ENCODE measurements at regions not wholly inside any gene's neighbourhood (a gene's known extent, or its start where the extent isn't known, plus 50 kb on each side); places are given as distances from the start of the nearest gene placed in this dataset.
"Not testable (repeated sequence)": the region's sequence is repeated elsewhere in the genome, so short reads cannot be mapped to it uniquely, and the experiment has no call there.

DNA sequence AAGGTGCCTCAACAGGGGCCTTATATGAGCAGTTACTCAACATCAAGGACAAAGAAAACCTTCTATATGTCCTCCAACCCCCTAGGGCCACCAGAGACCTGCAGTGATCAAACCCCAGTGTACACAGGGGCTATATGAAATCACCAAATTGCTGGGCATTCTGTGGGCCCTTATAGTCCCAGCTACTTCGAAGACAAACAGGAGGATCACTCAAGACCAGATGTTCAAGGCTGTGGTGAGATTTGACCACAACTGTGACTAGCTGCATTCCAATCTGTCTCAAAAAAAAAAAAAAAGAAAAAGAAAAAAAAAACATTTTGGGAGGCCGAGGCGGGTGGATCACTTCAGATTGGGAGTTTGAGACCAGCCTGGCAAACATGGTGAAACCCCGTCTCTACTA is 51.0 kb upstream of the PRB2 start:
- DNase-seq: no peak

DNA sequence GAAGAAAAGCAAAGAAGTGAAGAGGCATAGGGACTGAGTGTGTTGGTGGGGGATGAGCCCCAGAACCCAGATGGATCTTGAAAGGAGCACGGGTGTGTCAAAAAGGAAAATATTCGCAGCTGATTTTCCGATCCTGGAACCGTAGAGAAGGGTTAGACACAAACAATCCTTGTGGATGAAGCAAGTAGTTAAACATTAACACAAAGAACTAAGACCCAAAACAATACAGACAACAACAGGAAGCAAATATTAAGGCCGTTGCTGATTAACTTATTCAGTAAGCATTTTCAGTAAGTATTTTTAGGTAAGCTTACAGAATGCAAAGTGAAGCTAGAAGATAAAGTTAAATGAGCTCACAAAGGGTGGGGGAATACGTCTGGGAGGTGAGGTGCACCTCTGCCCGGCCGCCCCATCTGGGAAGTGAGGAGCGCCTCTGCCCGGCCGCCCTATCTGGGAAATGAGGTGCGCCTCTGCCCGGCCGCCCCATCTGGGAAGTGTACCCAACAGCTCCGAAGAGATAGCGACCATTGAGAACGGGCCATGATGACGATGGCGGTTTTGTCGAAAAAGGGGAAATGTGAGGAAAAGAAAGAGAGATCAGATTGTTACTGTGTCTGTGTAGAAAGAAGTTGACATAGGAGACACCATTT is 62.8 kb upstream of the PRB2 start:
- DNase-seq: no peak

DNA sequence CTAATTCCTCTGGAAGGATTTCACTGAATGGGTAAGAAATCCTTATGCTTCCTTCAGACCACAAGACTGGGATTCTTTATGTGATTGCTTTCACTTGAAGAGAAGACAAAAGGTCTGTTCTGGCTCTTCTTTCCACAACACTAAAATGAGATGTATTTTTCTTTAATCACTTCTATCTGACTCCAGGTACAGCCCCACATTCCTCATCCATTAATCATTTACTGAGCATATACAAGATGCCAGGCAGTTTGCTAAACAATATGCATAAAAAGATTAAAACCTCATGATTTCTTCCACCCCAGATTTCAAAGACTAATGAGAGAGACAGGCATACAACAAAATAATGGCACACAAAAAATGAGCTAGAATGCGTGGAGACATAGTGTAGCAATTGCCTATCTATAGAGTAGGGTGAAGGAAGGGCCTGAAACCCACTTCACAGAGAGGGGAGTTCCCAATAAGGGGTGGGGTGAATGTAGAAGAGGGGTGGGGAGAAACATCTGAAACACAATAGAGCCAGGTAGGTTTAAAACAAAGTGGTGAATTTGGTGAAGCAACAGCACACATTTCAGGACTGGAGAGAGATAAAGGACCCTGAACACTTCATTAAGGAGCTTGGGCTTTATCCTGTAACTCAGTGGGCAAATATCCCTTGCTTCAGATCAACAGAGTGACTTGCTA is 65.1 kb upstream of the PRB2 start:
- no peak for DNase-seq

DNA sequence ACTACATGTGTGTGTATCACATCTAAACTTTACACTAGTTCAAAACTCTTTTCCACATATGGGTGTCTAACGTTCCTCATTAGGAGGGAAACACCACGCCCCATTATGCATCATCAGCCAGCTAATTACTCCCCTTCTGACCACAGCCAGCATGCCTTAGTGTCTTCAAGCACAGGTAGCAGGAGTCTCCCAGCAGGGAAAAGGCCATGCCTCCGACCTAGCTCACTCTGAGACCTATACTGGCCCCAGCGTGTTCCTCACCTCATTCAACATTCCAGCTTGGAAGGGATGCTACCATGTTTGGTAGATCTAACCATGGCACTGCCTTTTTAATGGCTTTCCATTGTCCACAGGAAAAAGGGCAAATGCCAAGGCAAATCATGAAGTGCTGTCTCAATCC is 66.1 kb upstream of the PRB2 start:
- DNase-seq: no peak

DNA sequence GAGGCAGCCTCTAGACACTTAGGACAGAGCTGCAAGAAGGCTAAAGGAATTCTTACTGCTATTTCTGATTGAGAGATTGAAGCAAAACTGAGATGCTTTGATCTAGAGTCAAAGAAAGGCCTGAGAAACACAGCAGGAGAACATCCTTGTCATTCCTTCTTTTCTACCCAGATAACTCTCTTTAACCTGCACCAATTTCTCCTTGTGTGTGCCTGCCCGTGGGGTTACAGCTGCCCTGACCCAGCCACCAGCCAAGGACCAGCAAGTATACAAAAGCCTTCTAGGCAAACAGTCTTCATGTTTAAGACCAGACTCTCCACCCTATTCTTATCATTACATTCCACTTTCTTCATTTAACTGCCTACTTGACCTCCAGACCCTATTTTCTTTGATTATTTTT is 81.7 kb upstream of the PRB2 start:
- DNase-seq: no peak

DNA sequence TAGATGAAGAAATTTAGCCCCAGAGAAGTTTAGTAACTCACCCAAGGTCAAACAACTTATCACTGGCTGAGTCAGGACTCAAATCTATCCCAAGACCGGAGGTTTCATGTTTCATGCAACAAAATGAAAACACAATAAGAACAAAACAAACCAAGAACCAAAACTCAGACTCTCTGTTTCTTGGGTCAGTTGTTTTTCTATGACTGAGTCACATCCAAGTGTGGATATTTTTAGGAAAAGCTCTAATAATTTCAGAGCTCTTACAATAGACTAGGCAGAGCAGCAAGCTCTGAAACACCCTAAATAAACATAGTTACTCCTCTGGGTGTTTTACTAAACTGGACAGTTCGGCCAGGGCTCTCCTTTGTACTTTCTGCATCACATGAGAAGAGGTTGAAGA is 87.6 kb upstream of the PRB2 start:
- no peak for DNase-seq

DNA sequence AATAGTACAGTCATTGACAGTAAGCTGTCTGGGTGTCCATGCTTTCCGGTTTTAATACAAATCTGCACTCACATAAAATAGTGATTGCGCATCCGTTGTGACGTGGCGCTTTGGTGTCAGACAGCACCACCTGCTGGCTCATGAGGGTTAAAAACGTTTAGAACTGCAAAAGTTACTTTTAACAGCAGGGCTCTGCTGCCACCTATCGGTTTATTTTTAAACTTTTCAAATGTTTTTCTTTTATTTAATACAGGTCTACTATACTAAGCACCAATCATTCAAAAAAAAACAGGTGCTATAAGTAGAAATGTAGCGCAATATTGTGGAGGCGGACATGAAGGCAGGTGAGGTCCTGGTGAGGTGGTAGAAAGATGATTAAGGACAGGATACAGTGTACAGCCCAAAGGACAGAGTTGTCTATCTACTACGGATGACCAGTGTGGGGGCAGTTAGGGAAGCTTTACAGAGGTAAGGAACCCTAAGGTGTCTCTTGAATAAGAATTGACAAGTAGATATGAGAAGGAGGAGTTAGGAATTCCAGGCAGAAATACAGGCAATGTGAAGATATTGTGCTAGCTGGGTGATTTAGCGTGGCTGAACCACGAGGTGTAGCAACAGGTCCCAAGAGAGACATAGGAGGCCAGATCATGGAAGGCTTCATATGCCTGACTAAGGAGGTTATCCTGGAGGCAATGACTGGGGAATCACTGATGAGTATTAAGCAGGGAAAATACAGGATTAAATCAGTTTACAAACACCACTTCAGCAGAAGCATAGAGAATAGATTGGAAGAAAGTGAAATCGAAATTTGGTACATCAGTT is 91.5 kb upstream of the PRB2 start:
- DNase-seq: peak in 3 of 4 experiments; percentile 41 to 56 (median 48)

DNA sequence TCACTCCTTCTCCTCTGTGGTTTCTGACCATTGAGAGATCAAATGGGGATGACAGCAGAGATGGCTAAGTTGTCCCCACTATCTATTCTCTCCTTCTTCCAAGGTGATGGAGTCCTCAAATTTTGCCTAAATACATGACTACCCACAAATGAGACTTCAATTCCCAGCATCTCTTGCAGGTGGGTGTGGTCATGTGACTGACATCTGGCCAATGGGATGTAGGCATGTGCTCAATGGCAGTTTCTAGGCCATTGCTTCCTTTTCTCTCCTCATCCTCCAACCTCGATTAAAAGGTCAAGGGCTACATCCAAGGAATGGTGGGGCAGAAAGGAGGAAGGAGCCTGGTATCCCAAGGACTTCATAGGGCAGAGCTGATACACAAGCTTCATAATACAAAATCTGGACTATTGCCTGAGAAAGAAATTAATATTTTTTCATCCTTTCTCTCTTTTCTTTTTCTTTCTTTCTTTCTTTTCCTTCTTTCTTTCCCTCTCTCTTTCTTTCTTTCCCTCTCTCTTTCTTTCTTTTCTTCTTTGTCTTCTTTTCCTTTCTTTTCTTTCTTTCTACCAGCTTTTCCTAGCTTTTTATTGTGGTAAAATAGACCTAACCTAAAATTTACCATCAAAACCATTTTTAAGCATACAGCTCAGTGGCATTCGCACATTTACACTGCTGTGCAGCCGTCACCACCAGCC is 100.9 kb upstream of the PRB2 start:
- no peak for DNase-seq

DNA sequence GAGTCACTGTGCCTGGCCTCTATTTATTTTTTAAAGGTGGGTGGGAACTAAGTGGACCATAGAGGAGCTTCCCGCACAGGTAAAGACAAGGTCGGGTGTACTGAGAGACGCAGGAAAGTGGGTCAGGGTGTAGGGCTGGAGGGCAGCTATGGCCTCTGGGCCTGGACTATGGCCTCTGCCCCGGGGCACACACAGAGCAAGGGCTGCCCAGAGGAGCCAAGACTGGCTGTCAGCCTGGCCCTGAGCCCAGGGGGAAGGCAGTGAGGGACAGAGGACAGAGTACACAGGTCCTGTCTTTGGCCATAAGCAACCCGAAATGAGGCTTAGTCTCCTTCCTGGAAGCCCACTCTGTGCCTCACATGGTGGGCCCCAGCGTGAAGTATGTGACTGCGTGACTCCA is 102.1 kb upstream of the PRB2 start:
- no peak for DNase-seq

DNA sequence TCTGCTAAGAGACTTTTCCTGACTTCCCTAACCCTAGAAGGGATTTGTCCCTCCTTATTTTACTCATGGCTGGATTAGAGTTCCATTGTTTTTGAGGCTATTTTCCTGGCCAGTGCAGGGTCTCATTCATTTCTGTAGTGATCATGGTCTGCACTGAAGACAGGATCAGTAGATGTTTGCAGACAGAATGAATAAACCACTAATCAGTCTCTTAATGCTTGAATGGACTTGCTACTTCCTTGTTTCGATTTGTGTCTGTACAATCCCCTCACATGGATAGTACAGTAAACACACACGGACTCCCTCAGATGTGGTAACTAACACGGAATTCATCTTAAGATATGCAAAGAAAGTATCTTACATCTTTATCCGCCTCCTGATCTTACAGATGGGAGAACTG is 102.6 kb upstream of the PRB2 start:
- DNase-seq: no peak

DNA sequence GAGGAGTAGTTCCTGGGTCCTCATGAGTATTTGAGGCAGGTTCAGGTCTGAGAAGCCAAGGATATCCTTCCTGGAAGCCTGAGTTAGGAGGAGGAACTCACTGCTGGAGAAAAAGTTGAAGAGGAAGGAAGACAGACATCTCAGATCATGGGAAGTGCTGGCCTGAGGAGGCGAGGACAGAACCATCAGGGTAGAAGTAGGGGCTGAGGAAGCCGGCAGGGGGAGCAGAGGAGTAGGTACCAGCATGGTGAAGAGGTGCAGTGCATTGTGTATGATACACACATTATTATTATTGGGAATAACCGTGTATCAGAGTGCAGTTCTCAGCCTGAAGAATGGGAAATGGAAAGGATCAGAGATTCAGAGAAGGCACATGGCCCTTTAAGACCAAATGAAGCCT is 103.2 kb upstream of the PRB2 start:
- not testable (repeated sequence) for DNase-seq

DNA sequence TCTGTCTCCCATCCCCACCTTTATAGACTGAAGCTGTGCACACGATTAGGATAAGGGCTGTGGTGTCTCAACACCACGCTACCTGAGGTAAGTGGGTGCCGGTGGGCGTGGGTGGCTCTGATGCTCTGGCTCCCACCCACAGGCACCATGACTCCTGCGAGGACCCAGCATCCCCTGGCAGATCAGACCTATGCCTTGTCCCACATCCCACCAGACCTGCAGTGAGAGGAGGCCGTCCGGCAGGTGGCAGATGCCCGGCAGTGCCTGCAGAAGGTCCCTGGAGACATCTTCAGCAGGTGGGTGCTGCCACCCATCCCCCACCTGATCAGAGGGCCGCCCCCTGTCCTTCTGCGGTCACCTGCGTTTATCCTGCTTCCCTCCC is 104.4 kb upstream of the PRB2 start:
- no peak for DNase-seq

DNA sequence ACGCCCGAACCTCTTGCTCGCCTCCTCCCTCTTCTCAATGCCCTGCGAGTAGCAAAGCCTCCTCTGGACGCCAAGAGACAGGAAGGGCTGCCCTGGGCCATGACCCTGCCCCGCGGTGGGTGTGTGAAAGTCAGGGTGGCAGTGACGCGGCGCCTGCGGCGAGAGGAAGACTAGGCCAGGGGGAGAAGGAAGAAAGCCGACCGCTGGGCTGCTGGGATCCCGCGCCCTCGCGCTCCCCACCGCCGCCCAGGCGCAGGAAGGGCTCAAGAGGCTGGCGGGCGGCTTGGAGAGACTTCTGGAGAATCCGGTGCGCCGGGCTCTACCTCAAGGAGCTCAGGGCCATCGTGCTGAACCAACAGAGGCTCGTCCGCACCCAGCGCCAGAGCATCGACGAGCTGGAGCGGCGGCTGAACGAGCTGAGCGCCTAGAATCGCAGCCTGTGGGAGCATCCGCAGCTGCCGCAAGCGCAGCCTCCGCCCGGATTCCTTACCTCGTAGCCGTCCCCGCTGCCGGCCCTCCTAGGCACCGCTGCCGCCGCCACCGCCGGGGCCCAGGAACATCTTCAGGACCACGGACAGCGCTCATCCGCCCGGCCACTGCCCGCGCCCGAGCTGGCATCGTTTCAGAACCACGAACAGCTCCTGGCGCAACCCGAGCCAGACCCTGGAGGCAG is 105.0 kb upstream of the PRB2 start:
- DNase-seq: peak; percentile 19 to 76 (median 60)

DNA sequence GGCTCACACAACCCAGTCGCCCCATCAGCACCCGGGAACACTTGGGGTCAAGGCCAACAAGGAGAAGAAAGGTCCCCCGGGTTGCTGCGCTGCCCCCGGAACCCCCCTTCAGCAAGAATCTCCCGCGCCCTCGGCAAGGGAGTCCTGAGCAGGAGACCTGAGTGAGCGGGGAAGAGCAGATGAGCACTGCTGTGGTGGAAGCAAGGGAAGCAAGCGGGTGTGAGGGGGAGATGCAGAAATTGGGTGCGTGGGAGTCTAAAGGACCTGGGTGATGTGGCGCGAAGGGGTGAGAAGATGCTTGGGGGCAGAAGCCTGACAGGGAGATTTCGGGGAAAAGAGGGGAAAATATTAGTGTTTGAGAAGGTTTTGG is 105.5 kb upstream of the PRB2 start:
- DNase-seq: no peak

DNA sequence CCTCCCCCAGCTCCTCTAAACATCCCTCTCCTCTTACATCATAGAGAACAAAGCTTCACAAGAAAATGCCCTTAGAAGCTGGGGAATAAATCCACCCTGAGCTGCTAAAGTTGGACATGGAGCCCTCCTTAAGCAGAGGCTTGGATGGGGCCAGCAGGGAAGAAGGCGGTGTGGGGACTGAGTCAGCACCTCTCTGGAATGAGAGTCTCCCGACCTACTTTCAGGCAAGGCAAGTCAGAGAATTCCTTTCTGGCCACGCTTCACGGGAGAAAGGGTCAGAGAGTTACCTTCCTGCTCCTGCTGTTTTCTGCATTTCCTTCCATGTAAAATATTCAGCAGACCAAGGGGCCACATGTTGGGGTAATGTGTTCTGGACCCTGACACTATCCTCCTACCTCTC is 113.3 kb upstream of the PRB2 start:
- no peak for DNase-seq

DNA sequence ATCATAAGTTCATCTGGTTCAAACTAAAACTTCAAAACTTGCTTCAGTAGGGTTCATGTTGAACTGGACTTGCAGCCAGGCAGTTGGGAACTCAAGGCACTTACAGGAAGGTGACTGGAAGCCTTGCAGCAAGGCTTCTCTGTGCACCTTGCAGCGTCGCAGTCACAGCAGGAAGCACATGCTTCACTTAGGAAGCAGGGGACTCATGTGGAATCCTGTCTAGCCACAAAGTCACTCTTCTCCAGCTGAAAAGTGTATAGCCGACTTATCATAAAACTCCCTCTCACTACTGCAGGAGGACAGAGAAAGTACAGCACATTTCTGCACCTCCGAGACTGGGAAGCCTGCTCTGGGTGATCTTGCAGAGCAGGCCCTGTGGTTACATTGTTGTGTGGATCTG is 114.0 kb upstream of the PRB2 start:
- DNase-seq: no peak

DNA sequence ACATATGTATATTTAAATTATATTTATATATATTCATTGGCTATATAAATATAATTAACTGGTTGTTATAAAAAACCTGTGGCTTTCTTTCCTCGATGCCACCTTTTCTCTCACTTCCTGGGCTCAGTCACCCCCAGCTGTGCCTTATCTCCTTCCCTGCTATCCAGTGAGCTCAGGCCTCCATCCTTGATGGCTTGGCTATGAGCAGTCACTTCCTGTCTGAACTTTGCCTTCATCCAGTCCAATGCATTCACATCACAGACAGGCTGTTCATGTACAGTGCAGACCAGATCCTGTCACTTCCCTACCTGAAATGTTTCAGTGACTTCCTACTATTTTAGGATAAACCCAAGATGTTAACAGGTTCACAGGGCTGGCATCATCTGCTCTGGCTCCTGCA is 115.3 kb upstream of the PRB2 start:
- DNase-seq: no peak

DNA sequence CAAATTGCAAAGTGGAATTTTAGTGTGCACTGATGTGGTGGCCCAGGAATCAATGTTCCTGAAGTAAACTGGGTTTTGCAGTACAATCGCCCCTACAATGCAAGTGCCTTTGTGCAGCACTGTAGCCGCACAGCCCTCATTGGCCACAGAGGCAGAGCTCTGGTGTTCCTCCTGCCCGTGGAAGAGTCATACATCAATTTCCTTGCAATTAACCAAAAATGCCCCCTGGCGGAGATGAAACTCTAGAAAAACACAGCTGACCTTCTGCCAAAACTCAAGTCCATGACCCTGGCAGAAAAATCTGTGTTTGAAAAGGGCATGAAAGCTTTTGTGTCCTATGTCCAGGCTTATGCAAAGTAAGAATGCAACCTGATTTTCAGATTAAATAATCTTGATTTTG is 117.9 kb upstream of the PRB2 start:
- DNase-seq: no peak

DNA sequence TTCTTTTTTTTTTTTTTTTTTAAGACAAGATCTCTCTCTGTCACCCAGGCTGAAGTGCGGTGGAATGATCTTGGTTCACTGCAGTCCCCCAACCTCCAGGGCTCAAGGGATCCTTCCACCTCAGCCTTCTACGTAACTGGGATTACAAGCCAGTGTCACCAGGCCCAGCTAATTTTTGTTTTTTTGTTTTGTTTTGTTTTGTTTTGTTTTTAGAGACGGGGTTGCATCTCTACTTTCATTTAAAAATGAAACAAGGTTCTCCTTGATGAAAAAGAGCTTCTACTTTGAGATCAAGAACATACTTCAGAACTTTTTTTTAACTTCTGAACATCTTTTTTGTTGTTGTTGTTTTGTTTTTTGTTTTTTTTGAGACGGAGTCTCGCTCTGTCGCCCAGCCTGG is 121.7 kb upstream of the PRB2 start:
- no peak for DNase-seq

DNA sequence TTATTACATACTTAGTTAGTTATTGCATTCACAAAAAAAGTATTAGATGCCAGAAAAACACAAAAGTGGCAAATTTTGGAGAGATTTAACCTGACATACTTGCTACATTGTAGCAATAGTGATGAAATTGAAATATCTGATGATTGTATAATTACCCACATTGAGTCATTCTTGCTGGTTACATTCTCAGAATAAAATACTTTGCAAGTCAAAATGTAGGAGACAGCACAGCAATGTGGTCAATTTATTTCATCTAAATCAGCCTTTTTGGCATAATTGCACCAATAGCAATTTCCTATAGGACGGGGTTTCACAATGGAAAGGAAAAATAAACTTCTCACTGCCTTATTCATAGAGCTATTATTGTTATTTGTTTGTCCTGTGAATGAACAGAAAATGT is 125.0 kb upstream of the ETV6 start:
- DNase-seq: no peak

DNA sequence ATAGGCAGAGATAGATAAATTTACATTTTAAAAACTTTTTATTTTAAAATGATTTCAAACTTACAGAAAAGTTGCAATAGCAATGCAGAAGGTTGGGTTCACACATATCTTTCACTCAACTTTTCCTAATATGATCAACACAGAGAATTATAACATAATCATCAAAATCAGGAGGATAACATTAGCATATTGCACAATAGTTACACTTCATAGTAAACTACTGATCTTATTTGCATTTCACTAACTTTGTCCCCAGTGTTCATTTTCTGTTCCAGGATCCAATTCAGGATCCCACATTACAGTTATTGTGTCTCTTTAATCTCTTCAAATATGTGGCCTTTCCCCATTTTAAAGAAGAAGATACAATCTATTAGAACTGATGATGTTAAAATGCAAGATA is 115.4 kb upstream of the ETV6 start:
- DNase-seq: no peak

DNA sequence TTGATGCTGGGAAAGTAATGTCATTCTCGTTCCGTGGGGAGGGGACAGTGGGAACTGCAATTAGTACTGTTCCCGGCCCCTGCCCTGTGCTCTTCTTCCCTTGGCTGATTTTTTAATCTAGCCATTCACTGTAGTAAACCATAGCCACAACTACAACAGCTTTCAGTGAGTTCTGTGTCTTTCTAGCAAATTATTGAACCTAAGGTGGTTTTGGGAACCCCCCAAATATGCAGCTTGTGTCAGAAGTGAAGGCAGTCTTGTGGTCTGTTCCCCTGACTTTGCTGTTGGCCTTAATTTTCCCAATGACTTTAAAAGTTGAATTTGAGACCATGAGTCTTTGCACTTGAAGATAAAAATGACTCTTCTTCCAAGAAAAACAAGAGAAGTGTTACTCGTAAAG is 114.3 kb upstream of the ETV6 start:
- no peak for DNase-seq

DNA sequence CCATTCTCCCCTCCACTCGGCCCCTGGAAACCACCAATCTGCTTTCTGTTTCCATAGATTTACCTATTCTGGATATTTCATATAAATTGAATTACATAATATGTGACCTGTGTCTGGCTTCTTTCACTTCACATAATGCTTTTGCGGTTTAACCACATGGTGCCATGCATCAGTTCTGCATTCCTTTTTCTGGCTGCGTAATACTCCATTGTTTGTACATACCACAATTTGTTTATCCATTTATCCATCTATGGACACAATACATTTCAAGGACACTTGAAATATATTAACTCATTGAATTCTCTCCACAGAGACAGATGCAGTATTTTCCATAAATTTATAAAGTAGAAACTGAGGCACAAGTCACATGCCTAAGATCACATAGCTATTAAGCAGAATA is 110.3 kb upstream of the ETV6 start:
- no peak for DNase-seq
